RKO (cell line): ENCODE measurements at regions not wholly inside any gene's neighbourhood (a gene's known extent, or its start where the extent isn't known, plus 50 kb on each side); places are given as distances from the start of the nearest gene placed in this dataset.
"Not testable (repeated sequence)": the region's sequence is repeated elsewhere in the genome, so short reads cannot be mapped to it uniquely, and the experiment has no call there.

ENCODE experiments used
- DNase-seq: peaks from one replicate; pipeline ENCODE4 v3.0.0-alpha.2; 2016; ENCODE audit warnings: low spot score

GRCh38 chr5:135179308-135179980 is 145.4 kb upstream of the PITX1 start:
- DNase-seq: no peak

- DNase-seq: no peak
Observed at GRCh38 chr5:135178476-135179155, 144.6 kb upstream of the PITX1 start.

- DNase-seq: no peak
Observed at GRCh38 chr5:135177591-135177990, 143.6 kb upstream of the PITX1 start.

DNA sequence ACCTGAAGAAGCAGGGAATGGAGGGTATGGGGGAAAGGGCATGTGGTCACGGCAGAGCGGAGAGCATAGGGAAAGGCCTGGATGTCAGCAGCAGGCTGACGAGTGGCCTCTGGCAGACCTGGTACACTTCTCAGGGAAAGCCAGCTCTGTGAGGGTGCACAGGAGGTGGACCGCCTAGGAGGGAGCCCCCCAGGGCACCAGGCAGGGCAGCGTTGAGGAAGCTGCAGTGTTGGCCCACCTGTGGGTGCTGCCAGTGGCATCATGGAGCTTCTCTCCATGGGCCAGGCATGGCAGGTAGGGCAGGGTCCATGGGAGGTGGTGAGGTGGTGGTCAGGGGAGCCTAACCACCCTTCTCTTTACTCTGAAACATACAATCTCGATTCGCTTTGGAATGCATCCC is 143.0 kb upstream of the PITX1 start:
- no peak for DNase-seq

DNA sequence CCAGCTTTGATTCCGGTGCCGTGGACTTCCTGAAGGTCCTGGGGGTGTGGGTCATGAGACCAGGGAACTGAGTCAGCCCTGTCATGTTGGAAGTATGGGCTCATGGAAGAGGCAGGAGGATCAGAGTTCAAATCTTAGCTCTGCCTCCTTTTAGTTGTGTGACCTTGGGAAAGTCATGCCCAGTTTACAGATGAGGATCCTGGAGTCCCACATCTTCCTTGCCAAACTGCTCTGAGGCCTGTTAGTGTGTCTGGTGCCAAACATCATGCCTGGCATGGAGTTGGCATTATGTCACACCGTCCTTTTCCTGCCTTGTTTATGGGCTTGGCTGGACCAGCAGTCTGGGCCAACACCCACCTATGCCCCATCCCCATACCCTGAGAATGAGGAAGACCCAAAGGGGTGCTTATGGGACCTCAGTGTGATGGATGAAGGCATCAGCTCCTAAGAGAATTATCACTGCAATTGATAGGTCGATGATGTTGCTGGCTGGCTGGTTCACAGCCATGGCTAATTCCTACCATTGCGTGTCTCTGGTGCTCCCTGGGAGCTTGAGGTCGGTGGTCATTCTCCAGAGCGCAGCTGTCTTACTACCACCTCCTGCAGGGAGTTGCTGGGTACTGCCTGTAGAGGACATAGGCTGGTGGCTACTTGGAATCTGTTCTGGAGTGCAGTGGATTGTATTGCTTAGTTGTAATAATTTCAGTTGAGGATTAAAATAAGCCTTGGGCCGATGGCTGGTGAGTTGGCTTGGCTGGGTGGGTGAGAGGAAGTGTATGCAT is 140.5 kb upstream of the PITX1 start:
- DNase-seq: no peak

GRCh38 chr5:135173662-135174290 is 139.7 kb upstream of the PITX1 start:
- no peak for DNase-seq

DNA sequence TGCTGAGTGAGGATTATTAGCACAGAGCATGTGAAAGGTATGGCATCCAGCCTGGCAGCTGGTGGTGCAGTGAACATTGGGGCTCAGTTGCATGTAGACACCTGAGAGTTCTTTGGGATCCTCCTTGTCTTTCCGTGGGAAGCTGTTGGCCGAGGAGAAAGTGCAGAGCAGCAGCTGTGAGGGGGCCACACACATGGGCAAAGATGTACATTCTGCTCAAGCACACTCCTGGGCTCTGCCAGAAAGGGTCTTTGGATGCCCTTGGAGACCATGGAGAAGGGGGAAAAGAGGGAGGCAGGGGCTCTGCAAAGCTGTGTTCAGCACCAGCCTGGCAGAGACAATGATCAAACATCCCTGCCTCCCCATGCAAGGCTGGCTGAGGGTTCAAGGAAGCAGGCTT is 138.7 kb upstream of the PITX1 start:
- no peak for DNase-seq

DNA sequence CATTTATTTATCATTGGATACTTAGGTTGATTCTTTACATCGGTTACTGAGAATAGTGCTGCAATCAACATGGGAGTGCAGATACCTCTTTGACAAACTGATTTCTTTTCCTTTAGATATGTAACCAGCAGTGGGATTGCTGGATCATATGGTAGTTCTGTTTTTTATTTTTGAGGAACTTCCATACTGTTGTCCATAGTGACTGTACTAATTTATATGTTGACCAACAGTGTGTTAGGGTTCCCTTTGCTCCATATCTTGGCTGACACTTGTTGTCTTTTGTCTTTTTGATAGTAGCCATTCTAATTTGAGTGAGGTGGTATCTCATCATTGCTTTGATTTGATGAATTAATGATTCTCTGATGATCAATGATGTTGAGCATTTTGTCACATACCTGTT is 137.3 kb upstream of the PITX1 start:
- DNase-seq: no peak

DNA sequence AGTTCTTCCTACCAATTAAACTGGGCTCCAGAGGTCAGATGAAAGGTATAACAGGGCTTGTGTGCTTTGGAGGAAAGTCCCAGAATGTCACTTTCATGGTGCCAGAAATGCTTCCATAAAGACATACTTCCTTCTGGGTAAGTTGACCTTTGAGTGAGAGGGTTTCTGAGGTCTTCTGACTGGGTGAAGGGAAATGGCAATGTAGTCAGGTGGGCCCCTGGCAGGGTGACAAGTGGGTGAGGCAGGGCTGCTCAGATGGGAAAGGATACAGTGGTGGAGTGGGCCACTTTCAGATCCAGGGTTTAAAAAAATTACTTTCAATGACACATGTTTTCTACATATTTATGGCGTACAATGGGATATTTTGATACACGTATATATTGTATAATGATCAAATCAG is 136.5 kb upstream of the PITX1 start:
- no peak for DNase-seq

DNA sequence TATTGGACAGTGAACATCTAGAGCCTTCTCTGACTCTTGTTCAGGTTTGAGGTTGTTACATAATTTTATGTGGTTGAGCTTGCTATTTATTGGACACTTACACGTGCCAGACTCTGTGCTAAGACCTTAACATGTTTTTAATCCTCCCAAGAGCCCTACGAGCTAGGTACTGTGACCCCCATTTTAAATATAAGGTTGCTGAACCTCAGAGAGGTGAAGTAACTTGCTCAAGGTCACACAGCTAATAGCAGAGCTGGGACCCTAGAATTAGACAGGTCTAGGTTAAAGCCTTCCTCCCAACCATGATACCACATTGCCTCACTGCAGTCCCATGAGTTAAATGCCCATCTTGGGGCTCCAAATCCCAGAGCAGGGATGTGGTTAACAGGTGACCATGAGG is 135.7 kb upstream of the PITX1 start:
- no peak for DNase-seq

DNA sequence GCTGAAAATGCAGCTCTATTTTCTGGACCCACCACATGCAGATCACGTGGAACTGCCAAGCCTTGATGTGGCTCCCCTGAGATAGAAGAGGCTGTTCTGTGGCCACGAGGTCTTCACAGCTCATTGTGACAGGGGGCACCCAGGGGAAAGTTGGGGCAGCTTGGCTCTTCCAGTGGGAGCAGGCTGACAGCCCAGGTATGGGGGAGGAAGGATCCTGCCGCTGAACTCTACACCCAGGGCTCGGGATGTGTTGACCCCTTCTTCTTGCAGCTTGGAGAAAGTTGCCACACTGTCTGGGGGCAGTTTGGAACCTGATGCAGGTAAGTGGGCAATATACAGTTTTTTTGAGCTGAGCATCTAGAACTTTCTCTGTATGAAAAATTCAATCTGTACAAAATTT is 133.6 kb upstream of the PITX1 start:
- no peak for DNase-seq

- not testable (repeated sequence) for DNase-seq
Observed at GRCh38 chr5:135164873-135165614, 131.0 kb upstream of the PITX1 start.

DNA sequence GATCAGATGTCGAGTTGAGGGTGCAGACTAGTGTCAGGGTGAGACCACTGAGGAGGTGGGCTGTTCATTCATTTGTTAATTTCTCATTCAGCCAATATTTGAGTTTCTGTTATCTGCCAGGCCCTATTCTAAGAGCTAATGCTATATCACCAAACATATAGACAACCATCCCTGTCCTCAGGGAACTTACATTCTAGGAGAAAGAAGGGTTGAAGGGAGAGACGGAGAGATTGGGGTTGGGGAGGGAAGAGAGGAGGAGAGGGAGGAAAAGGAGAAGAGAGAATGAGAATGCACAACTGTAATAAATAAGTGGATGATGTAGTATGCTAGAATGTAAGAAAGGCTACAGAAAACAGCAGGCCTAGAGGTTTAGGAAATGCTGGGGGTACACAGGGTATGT is 129.9 kb upstream of the PITX1 start:
- no peak for DNase-seq

- no peak for DNase-seq
Observed at GRCh38 chr5:135163391-135163790, 129.4 kb upstream of the PITX1 start.

GRCh38 chr5:135162661-135163265 is 128.7 kb upstream of the PITX1 start:
- DNase-seq: no peak

DNA sequence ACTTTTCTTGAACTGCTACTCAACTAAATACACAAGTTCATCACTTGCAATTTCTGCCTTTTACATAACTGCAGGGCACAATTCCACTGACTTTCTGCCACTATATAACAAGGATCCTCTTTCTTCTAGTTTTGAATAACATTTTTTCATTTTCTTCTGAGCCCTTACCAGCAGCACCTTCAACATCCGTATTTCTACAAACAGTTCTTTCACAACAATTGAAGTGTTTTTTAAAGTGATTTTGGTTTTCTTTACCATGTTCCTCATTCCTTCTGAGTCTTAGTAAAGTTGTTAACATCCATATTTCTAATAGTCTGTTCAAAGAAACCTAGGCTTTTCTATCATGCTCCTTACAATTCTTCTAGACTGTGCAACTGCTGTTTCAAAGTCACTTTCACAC is 127.2 kb upstream of the PITX1 start:
- no peak for DNase-seq

DNA sequence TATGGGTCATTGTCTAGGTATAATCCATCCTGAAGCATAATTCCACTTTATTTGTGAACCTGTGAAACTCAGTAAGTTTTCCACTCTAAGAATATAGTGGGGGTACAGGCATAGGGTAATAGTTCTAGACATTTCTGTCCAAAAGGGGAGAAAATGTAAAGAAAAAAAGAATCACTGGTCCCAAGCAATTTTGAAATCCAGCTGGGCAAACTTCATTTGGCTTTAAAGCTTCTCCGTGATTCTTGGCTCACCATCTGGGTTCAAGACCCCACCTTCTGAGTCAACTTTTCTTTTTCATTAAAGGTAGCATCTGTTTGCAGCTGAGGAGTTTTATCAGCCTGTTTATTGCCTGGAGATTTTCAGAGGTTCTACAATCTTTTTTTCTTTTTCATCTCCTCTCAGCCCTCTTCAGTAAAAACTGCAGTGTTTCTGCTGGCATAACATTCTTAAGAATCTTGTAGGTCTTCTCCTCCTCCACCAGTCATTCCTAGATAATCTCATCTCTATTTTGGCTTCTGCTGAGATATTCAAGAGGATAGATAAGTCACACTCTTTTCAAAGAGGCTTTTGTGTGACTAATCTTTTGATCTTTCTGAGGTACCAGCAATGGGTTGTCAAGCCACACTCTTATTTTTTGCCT is 126.1 kb upstream of the PITX1 start:
- DNase-seq: no peak

- DNase-seq: no peak
Observed at GRCh38 chr5:135159626-135160025, 125.6 kb upstream of the PITX1 start.

DNA sequence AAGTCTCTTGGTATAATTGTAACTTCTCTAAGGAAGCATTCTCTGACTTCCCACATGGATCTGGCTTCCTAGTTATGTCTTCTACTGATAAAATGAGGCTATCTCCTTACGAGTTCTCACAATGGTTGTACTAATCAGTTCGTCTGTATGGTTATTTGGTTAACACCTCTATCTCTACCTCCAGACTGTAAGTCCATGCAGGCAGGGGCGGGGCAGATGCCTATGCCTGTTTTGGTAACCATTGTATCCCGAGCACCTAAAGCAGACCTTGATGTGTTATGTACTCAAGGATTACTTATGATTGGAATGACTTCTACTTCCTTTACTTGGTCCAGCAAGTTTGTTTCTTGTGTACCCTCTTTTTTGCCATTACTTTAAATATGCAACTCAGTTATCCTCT is 125.0 kb upstream of the PITX1 start:
- DNase-seq: no peak

GRCh38 chr5:135158314-135158697 is 124.3 kb upstream of the PITX1 start:
- no peak for DNase-seq
